ENCODE measurements at regions not wholly inside any gene's neighbourhood (a gene's known extent, or its start where the extent isn't known, plus 50 kb on each side); places are given as distances from the start of the nearest gene placed in this dataset.

- TF ChIP-seq BHLHE40 (IDR thresholded peaks at IDR 0.05; ENCODE audit: low read depth, low read length), result no peak
Observed at GRCh38 chr5:73322437-73323076, 126.0 kb downstream of the FOXD1 start (continued).

- H2BK120ac ChIP-seq (ENCODE audit: low read depth, low read length), result peak overlapping the region; percentile 86
- H3K56ac ChIP-seq (ENCODE audit: extremely low read depth, insufficient read depth, low read length), result peak overlapping the region; percentile 20
- peak overlapping the region; percentile 45 to 75; a peak in 3 of 4 replicates for H4K8ac ChIP-seq (ENCODE audit: low read depth in 2 of 2, low read length in 2 of 2)
- BruUV-seq (replicated peaks), result no TSS peak
- peaks cover 5% of the 10 kb centered on the region for H3K4me1 ChIP-seq (ENCODE audit: control insufficient read depth, insufficient read depth, low read length)
- no peak for TF ChIP-seq POLR2A (IDR thresholded peaks at IDR 0.05; ENCODE audit: low read depth, low read length)
- peak; percentile 73 for TF ChIP-seq FOS (IDR thresholded peaks at IDR 0.05; ENCODE audit: low read depth, low read length)
- TF ChIP-seq MXI1 (IDR thresholded peaks at IDR 0.05; ENCODE audit: borderline replicate concordance, low read depth, low read length), result no peak
- no peak for TF ChIP-seq USF2 (IDR thresholded peaks at IDR 0.05; ENCODE audit: low read depth, low read length)
- no peak for TF ChIP-seq NFE2L2 (IDR thresholded peaks at IDR 0.05; ENCODE audit: low read depth, low read length)
- TF ChIP-seq MAFK (IDR thresholded peaks at IDR 0.05; ENCODE audit: low read depth, low read length), result peak; percentile 45
- TF ChIP-seq SMC3 (IDR thresholded peaks at IDR 0.05; ENCODE audit: low read depth, low read length), result 0 out of 2 replicates have a peak, but pooled peaks have one; percentile 16
- TF ChIP-seq CEBPB (IDR thresholded peaks at IDR 0.05; ENCODE audit: low read depth, low read length), result peak; percentile 89
- no peak for TF ChIP-seq CHD1 (IDR thresholded peaks at IDR 0.05; ENCODE audit: low read depth, low read length)
- no peak for TF ChIP-seq MAZ (IDR thresholded peaks at IDR 0.05; ENCODE audit: borderline replicate concordance, low read depth, low read length)
- TF ChIP-seq RAD21 (IDR thresholded peaks at IDR 0.05; ENCODE audit: low read length), result no peak
- peak; percentile 80 for TF ChIP-seq BHLHE40 (IDR thresholded peaks at IDR 0.05; ENCODE audit: low read depth, low read length)
- peak; percentile 41 for TF ChIP-seq RCOR1 (IDR thresholded peaks at IDR 0.05; ENCODE audit: insufficient replicate concordance, low read length)
- no peak for TF ChIP-seq ELK1 (IDR thresholded peaks at IDR 0.05; ENCODE audit: borderline replicate concordance, low read depth, low read length)
- peak overlapping the region; percentile 93 for H2AK5ac ChIP-seq (ENCODE audit: low read depth, low read length)
- peak overlapping the region; percentile 61 for H2BK5ac ChIP-seq (ENCODE audit: low read depth, low read length, poor library complexity, severe bottlenecking)
- ATAC-seq (ENCODE audit: low read depth) (peak; percentile 85), DNase-seq (peak; percentile 97)
- H3K79me1 ChIP-seq (ENCODE audit: low read depth in 1 of 2, low read length in 2 of 2), result no peaks in the 10 kb centered on the region
- H4K91ac ChIP-seq (ENCODE audit: insufficient read depth, low read depth, low read length), result peak overlapping the region; percentile 63
- no peak overlapping the region for H2AK9ac ChIP-seq (replicated peaks; ENCODE audit: low read depth, low read length, poor library complexity)
- H4K20me1 ChIP-seq (ENCODE audit: insufficient read depth, low read length), result no peaks in the 10 kb centered on the region
- H3K36me3 ChIP-seq (ENCODE audit: control insufficient read depth, insufficient read depth, low read length), result no peaks in the 10 kb centered on the region
- H3K9ac ChIP-seq (ENCODE audit: low read depth, low read length), result no peak overlapping the region
- peak overlapping the region; percentile 77; the same call in 1 of the 3 replicates for H2BK15ac ChIP-seq (ENCODE audit: low read depth, low read length)
- in situ Hi-C loops (cut with MboI; ENCODE audit: low sequenced_read_pairs) (no loop called here), intact Hi-C loops (cut with micrococcal nuclease) (no loop called here), dilution Hi-C loops (cut with HindIII; ENCODE audit: low sequenced_read_pairs, unreplicated experiment) (no loop called here)
- H2BK20ac ChIP-seq (ENCODE audit: low read depth, low read length), result peak overlapping the region; percentile 86
- H3K4me3 ChIP-seq (ENCODE audit: insufficient read depth, low read depth, low read length), result no peak overlapping the region
- WGBS, 2 experiments (ENCODE audit: extremely low coverage in 2 of 2, insufficient read length in 1 of 2), result no CpG with 5 or more reads among the region's 5 CpGs
- POLR2A ChIA-PET (ENCODE audit: unreplicated experiment), result interaction anchor here (1.0 kb wide), 1 partner anchor 16 kb away, joined by 5 read pairs; no protein-coding TSS in a partner anchor
- H3K9me1 ChIP-seq (ENCODE audit: insufficient read depth, low read length), result peaks cover 4% of the 10 kb centered on the region
- H3K14ac ChIP-seq (replicated peaks; ENCODE audit: low read depth, low read length), result peak overlapping the region; percentile 71
- H2AFZ ChIP-seq (replicated peaks; ENCODE audit: low read length, poor library complexity), result peak overlapping the region; percentile 26
- CTCF ChIA-PET, result interaction anchor here (0.9 to 1.2 kb wide), 3 partner anchors 10 to 106 kb away, joined by 3 to 5 read pairs (median 3); no protein-coding TSS in a partner anchor
- peak overlapping the region; percentile 14; the same call in 1 of the 2 replicates for H3K27ac ChIP-seq (ENCODE audit: insufficient read depth, low read length)
- no peak overlapping the region; the same call in 1 of the 2 replicates for H3K4me2 ChIP-seq (ENCODE audit: low read depth, low read length)
- H3K27me3 ChIP-seq (ENCODE audit: control insufficient read depth, insufficient read depth, low read length), result no peaks in the 10 kb centered on the region
- H3K9me3 ChIP-seq (ENCODE audit: control insufficient read depth, insufficient read depth, low read length), result peaks cover 2% of the 10 kb centered on the region; the same call in 1 of the 2 replicates
- peak overlapping the region; percentile 70; the same call in 1 of the 2 replicates for H3K18ac ChIP-seq (ENCODE audit: low read depth, low read length)
- peak overlapping the region; percentile 37; the same call in 1 of the 2 replicates for H4K5ac ChIP-seq (ENCODE audit: low read depth, low read length)
- H3K4ac ChIP-seq (ENCODE audit: low read depth, low read length), result peak overlapping the region; percentile 83
- H3K23ac ChIP-seq (ENCODE audit: low read depth, low read length), result peak overlapping the region; percentile 35; the same call in 1 of the 2 replicates
Observed at GRCh38 chr5:73321757-73322436, 126.7 kb downstream of the FOXD1 start.

All from IMR-90 (cell line).